ENCODE measurements at regions not wholly inside any gene's neighbourhood (a gene's known extent, or its start where the extent isn't known, plus 50 kb on each side); places are given as distances from the start of the nearest gene placed in this dataset.

DNA sequence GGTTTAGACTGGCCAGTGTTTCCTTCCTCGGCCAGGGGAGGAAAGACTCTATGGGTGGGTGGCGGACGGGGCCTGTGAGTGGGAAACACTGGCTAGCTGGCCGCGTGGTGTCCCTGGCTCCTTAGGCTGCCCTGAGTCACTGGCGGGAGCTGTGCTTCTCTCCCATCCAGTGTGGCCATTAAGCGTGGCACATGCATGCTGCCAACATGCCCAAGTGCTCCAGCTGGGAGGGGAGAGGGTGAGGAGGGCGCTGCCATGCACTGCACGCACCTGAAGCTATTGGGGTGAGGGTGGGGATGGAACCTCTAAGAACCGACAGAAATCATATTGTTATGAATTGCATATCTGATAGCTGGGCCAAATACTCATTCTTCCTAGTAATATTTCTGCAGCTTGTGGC is 270.8 kb downstream of the CALCRL start:
- no peaks in the 10 kb centered on the region for H3K27me3 ChIP-seq (ENCODE audit: control insufficient read depth in 2 of 2, insufficient read depth in 2 of 2, low read length in 2 of 2)
- Mint-ChIP-seq H3K36me3 (no peaks in the 10 kb centered on the region), H3K27ac (no peak overlapping the region), H3K27me3 (ENCODE audit: low read depth in 3 of 3) (no peaks in the 10 kb centered on the region), H3K4me3 (no peak overlapping the region), H3K9me3 (peaks cover 3 to 26% (median 10%) of the 10 kb centered on the region in 7 donors), H3K4me1 (no peaks in the 10 kb centered on the region)
- 85% methylated on average over 7 of the region's 10 CpGs for WGBS (ENCODE audit: insufficient coverage)
- no peaks in the 10 kb centered on the region for H3K4me1 ChIP-seq (ENCODE audit: control insufficient read depth in 1 of 2, insufficient read depth in 2 of 2, low read length in 2 of 2)
- H2AFZ ChIP-seq (ENCODE audit: insufficient read depth, low read depth, low read length, poor library complexity, severe bottlenecking): no peak overlapping the region
- H3K9me3 ChIP-seq (replicated peaks in 1 of 2; ENCODE audit: control insufficient read depth in 1 of 2, insufficient read depth in 1 of 2, low read length in 2 of 2): peaks cover 0 to 9% of the 10 kb centered on the region in 2 donors
- no peaks in the 10 kb centered on the region for H4K20me1 ChIP-seq (ENCODE audit: insufficient read depth, low read length)
- no peak overlapping the region for H3K4me2 ChIP-seq (replicated peaks; ENCODE audit: extremely low read depth, low read length, poor library complexity, severe bottlenecking)
- DNase-seq: no peak
- H3K4me3 ChIP-seq (replicated peaks in 1 of 3; ENCODE audit: low read depth in 2 of 3, low read length in 3 of 3): no peak overlapping the region
- no peaks in the 10 kb centered on the region for H3K36me3 ChIP-seq (replicated peaks in 1 of 2; ENCODE audit: control insufficient read depth in 1 of 2, insufficient read depth in 2 of 2, low read length in 2 of 2)
- no peaks in the 10 kb centered on the region for H3K79me2 ChIP-seq (ENCODE audit: insufficient read depth, low read length)
- H3K9ac ChIP-seq (ENCODE audit: insufficient read depth, low read length, poor library complexity, severe bottlenecking): no peak overlapping the region
- no peak overlapping the region for H3K27ac ChIP-seq (ENCODE audit: low read depth in 1 of 2, low read length in 2 of 2)
- intact Hi-C loops (cut with micrococcal nuclease): no loop called here
- TF ChIP-seq, protein P1, sequence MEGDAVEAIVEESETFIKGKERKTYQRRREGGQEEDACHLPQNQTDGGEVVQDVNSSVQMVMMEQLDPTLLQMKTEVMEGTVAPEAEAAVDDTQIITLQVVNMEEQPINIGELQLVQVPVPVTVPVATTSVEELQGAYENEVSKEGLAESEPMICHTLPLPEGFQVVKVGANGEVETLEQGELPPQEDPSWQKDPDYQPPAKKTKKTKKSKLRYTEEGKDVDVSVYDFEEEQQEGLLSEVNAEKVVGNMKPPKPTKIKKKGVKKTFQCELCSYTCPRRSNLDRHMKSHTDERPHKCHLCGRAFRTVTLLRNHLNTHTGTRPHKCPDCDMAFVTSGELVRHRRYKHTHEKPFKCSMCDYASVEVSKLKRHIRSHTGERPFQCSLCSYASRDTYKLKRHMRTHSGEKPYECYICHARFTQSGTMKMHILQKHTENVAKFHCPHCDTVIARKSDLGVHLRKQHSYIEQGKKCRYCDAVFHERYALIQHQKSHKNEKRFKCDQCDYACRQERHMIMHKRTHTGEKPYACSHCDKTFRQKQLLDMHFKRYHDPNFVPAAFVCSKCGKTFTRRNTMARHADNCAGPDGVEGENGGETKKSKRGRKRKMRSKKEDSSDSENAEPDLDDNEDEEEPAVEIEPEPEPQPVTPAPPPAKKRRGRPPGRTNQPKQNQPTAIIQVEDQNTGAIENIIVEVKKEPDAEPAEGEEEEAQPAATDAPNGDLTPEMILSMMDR (IDR thresholded peaks at IDR 0.05): no peak

DNA sequence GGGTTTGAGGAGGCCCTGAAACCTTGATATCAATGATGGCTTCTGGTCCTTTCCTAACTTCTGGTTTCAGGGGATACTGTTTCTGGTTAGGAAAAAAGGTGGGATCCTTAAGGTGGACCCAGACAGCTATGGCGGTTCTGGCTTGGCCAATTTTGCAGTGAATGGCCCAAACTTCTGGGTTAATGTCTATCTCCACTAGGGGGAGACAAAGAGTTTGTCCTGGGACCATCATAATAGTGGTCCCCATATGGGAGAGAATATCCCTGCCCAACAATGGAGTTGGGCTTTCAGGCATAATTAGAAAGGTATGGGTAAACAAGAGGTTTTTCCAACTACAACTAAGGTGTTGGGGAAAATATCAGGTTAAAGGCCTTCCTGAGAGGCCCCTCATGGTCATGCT is 273.5 kb downstream of the CALCRL start:
- intact Hi-C loops (cut with micrococcal nuclease): no loop called here
- 100% methylated on average over 1 of the region's 1 CpG for WGBS (ENCODE audit: insufficient coverage)

More for the DNA sequence above, 273.5 kb downstream of the CALCRL start:
- no peak overlapping the region for H3K27ac Mint-ChIP-seq
- H3K79me2 ChIP-seq (ENCODE audit: insufficient read depth, low read length): no peaks in the 10 kb centered on the region
- H4K20me1 ChIP-seq (ENCODE audit: insufficient read depth, low read length): no peaks in the 10 kb centered on the region
- no peak overlapping the region for H3K9ac ChIP-seq (ENCODE audit: insufficient read depth, low read length, poor library complexity, severe bottlenecking)
- H3K27me3 Mint-ChIP-seq (ENCODE audit: low read depth in 3 of 3): no peaks in the 10 kb centered on the region
- H3K27me3 ChIP-seq (ENCODE audit: control insufficient read depth in 2 of 2, insufficient read depth in 2 of 2, low read length in 2 of 2): no peaks in the 10 kb centered on the region
- TF ChIP-seq, protein P1 (IDR thresholded peaks at IDR 0.05): peak; percentile 21
- peaks cover 2% of the 10 kb centered on the region for H3K4me1 Mint-ChIP-seq
- no peak overlapping the region for H2AFZ ChIP-seq (ENCODE audit: insufficient read depth, low read depth, low read length, poor library complexity, severe bottlenecking)
- DNase-seq: no peak
- no peaks in the 10 kb centered on the region for H3K36me3 Mint-ChIP-seq
- H3K9me3 ChIP-seq (replicated peaks in 1 of 2; ENCODE audit: control insufficient read depth in 1 of 2, insufficient read depth in 1 of 2, low read length in 2 of 2): peaks cover 0 to 9% of the 10 kb centered on the region in 2 donors
- H3K36me3 ChIP-seq (replicated peaks in 1 of 2; ENCODE audit: control insufficient read depth in 1 of 2, insufficient read depth in 2 of 2, low read length in 2 of 2): no peaks in the 10 kb centered on the region
- H3K4me3 ChIP-seq (replicated peaks in 1 of 3; ENCODE audit: low read depth in 2 of 3, low read length in 3 of 3): no peak overlapping the region
- H3K9me3 Mint-ChIP-seq: peaks cover 3 to 27% (median 13%) of the 10 kb centered on the region in 7 donors
- no peak overlapping the region for H3K4me2 ChIP-seq (replicated peaks; ENCODE audit: extremely low read depth, low read length, poor library complexity, severe bottlenecking)
- no peak overlapping the region for H3K4me3 Mint-ChIP-seq
- no peak overlapping the region for H3K27ac ChIP-seq (ENCODE audit: low read depth in 1 of 2, low read length in 2 of 2)
- peaks cover 2% of the 10 kb centered on the region in 2 donors for H3K4me1 ChIP-seq (ENCODE audit: control insufficient read depth in 1 of 2, insufficient read depth in 2 of 2, low read length in 2 of 2)
